ENCODE measurements at regions not wholly inside any gene's neighbourhood (a gene's known extent, or its start where the extent isn't known, plus 50 kb on each side); places are given as distances from the start of the nearest gene placed in this dataset.

DNA sequence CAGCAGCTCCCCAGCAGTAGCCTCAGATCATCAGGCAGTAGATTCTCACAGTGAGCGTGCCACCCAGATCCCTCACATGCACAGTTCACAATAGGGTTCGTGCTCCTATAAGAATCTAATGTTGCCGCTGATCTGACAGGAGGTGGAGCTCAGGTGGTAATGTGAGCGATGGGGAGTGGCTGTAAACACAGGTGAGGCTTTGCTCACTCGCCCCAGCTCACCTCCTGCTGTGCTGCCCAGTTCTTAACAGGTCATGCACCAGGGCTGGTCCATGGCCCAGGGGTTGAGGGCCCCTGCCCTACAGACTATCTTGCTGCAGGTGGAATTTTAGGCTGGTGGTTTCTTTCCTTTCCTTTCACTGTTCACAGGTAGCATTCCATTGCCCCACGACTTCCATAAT lies 100.2 kb downstream of the MRPL36 start:
- Histone ChIP-seq H3K27ac (ENCODE audit: low read length) (no peak overlapping the region), H3K36me3 (ENCODE audit: control insufficient read depth, insufficient read depth, low read length) (no peaks in the 10 kb centered on the region), H3K4me3 (ENCODE audit: low read depth in 2 of 2, low read length in 2 of 2) (no peak overlapping the region), H3K9me3 (ENCODE audit: control insufficient read depth, insufficient read depth, low read depth, low read length) (no peaks in the 10 kb centered on the region), H3K27me3 (ENCODE audit: control insufficient read depth, insufficient read depth, low read length) (0 out of 2 replicates have a peak, but pooled peaks cover 2% of the 10 kb centered on the region), H3K4me1 (ENCODE audit: control insufficient read depth, insufficient read depth, low read length) (no peaks in the 10 kb centered on the region)
- intact Hi-C loops (cut with micrococcal nuclease; ENCODE audit: unreplicated experiment), result no loop called here
- POLR2A ChIA-PET, result no interaction called here
- no TSS peak for BruUV-seq (replicated peaks)
- CTCF ChIA-PET, result no interaction called here
- in situ Hi-C loops (cut with HindIII; ENCODE audit: low pct_unique_long_range_greater_than_20kb, low sequenced_read_pairs), result no loop called here
- ATAC-seq (no peak), DNase-seq (ENCODE audit: low read depth, low spot score) (no peak)
- TF ChIP-seq TCF7L2 (IDR thresholded peaks at IDR 0.05; ENCODE audit: low read depth, low read length), result no peak
- no peak for TF ChIP-seq SIN3A (IDR thresholded peaks at IDR 0.05; ENCODE audit: borderline replicate concordance, insufficient read depth, low read depth, low read length)
- TF ChIP-seq, protein P1, sequence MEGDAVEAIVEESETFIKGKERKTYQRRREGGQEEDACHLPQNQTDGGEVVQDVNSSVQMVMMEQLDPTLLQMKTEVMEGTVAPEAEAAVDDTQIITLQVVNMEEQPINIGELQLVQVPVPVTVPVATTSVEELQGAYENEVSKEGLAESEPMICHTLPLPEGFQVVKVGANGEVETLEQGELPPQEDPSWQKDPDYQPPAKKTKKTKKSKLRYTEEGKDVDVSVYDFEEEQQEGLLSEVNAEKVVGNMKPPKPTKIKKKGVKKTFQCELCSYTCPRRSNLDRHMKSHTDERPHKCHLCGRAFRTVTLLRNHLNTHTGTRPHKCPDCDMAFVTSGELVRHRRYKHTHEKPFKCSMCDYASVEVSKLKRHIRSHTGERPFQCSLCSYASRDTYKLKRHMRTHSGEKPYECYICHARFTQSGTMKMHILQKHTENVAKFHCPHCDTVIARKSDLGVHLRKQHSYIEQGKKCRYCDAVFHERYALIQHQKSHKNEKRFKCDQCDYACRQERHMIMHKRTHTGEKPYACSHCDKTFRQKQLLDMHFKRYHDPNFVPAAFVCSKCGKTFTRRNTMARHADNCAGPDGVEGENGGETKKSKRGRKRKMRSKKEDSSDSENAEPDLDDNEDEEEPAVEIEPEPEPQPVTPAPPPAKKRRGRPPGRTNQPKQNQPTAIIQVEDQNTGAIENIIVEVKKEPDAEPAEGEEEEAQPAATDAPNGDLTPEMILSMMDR (IDR thresholded peaks at IDR 0.05), result no peak
- TF ChIP-seq, protein P2, sequence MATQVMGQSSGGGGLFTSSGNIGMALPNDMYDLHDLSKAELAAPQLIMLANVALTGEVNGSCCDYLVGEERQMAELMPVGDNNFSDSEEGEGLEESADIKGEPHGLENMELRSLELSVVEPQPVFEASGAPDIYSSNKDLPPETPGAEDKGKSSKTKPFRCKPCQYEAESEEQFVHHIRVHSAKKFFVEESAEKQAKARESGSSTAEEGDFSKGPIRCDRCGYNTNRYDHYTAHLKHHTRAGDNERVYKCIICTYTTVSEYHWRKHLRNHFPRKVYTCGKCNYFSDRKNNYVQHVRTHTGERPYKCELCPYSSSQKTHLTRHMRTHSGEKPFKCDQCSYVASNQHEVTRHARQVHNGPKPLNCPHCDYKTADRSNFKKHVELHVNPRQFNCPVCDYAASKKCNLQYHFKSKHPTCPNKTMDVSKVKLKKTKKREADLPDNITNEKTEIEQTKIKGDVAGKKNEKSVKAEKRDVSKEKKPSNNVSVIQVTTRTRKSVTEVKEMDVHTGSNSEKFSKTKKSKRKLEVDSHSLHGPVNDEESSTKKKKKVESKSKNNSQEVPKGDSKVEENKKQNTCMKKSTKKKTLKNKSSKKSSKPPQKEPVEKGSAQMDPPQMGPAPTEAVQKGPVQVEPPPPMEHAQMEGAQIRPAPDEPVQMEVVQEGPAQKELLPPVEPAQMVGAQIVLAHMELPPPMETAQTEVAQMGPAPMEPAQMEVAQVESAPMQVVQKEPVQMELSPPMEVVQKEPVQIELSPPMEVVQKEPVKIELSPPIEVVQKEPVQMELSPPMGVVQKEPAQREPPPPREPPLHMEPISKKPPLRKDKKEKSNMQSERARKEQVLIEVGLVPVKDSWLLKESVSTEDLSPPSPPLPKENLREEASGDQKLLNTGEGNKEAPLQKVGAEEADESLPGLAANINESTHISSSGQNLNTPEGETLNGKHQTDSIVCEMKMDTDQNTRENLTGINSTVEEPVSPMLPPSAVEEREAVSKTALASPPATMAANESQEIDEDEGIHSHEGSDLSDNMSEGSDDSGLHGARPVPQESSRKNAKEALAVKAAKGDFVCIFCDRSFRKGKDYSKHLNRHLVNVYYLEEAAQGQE (IDR thresholded peaks at IDR 0.05; ENCODE audit: insufficient read depth in 1 of 2, low read depth in 2 of 2, low read length in 1 of 2), result no peak
- no peak for TF ChIP-seq POLR2AphosphoS5 (IDR thresholded peaks at IDR 0.05; ENCODE audit: low read depth, low read length)

DNA sequence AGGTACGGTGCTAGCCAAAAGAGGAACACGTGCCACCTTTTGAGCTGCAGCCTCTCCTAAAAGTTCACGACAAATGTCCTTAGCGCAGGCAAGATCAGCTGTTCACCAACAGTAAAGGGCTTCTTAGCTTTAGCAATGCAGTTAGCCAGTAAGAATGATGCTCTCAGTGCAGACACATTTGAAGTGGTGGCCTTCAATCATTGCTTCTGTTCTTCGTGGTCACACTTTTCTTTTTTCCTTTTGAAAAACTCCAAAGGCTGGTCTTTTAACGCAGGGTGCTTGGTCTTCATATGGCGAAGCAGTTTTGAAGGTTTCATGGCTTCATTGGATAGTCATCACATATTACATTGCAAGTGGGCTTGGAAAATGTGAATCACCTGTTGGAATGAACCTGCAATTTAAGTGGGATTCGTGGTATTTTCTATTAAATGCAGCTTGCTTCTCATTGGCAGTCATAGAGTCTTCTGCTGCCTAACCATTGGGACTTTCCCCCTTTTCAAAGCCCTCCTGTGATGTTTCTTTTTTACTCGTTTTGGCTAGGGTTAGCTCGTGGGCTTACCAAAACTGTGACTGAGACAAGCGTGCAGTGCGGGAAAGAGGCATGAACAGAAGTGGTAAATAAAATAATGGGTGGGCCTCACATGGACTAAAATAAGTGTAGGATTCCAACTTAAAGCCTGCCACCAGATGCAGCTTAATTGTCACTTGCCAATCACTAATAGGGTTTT lies 100.9 kb downstream of the MRPL36 start:
- no peaks in the 10 kb centered on the region for H3K36me3 ChIP-seq (ENCODE audit: control insufficient read depth, insufficient read depth, low read length)
- H3K4me3 ChIP-seq (ENCODE audit: low read depth in 2 of 2, low read length in 2 of 2), result no peak overlapping the region
- ATAC-seq (no peak), DNase-seq (ENCODE audit: low read depth, low spot score) (no peak)
- no peak overlapping the region for H3K27ac ChIP-seq (ENCODE audit: low read length)
- in situ Hi-C loops (cut with HindIII; ENCODE audit: low pct_unique_long_range_greater_than_20kb, low sequenced_read_pairs) (no loop called here), intact Hi-C loops (cut with micrococcal nuclease; ENCODE audit: unreplicated experiment) (no loop called here)
- BruUV-seq (replicated peaks), result no TSS peak
- H3K9me3 ChIP-seq (ENCODE audit: control insufficient read depth, insufficient read depth, low read depth, low read length), result no peaks in the 10 kb centered on the region
- H3K27me3 ChIP-seq (ENCODE audit: control insufficient read depth, insufficient read depth, low read length), result 0 out of 2 replicates have a peak, but pooled peaks cover 6% of the 10 kb centered on the region
- ChIA-PET CTCF (no interaction called here), POLR2A (no interaction called here)
- no peaks in the 10 kb centered on the region for H3K4me1 ChIP-seq (ENCODE audit: control insufficient read depth, insufficient read depth, low read length)
- TF ChIP-seq SIN3A (IDR thresholded peaks at IDR 0.05; ENCODE audit: borderline replicate concordance, insufficient read depth, low read depth, low read length), result no peak
- TF ChIP-seq, protein P2 (IDR thresholded peaks at IDR 0.05; ENCODE audit: insufficient read depth in 1 of 2, low read depth in 2 of 2, low read length in 1 of 2), result no peak
- TF ChIP-seq TCF7L2 (IDR thresholded peaks at IDR 0.05; ENCODE audit: low read depth, low read length), result no peak
- no peak for TF ChIP-seq POLR2AphosphoS5 (IDR thresholded peaks at IDR 0.05; ENCODE audit: low read depth, low read length)
- TF ChIP-seq, protein P1 (IDR thresholded peaks at IDR 0.05), result no peak

All from Panc1 (cell line).